HEK293T (cell line): ENCODE measurements at regions not wholly inside any gene's neighbourhood (a gene's known extent, or its start where the extent isn't known, plus 50 kb on each side); places are given as distances from the start of the nearest gene placed in this dataset.

Experiments
- ARNT ChIP-seq: fragments of 450-650 bp; IDR thresholded peaks from 2 replicates; pipeline ENCODE4 v1.6.1; 2017; ENCODE audit warnings: mild to moderate bottlenecking
- BHLHE40 ChIP-seq: fragments of 450-650 bp; IDR thresholded peaks from 2 replicates; pipeline ENCODE4 v1.6.1; 2016; ENCODE audit warnings: mild to moderate bottlenecking, moderate library complexity, borderline replicate concordance
- CTBP1 ChIP-seq: fragments of 450-650 bp; IDR thresholded peaks from 2 replicates; pipeline ENCODE4 v1.6.1; 2016; ENCODE audit warnings: borderline replicate concordance
- ELF4 ChIP-seq: fragments of 450-650 bp; IDR thresholded peaks from 2 replicates; pipeline ENCODE4 v1.6.1; 2017; ENCODE audit warnings: antibody characterized with exemption
- FOXK2 ChIP-seq: fragments of 450-650 bp; IDR thresholded peaks from 2 replicates; pipeline ENCODE4 v1.6.1; 2016; ENCODE audit warnings: mild to moderate bottlenecking
- FOXM1 ChIP-seq: fragments of 450-650 bp; IDR thresholded peaks from 2 replicates; pipeline ENCODE4 v1.6.1; 2017; ENCODE audit warnings: mild to moderate bottlenecking, borderline replicate concordance
- HDGF ChIP-seq: fragments of 450-650 bp; IDR thresholded peaks from 2 replicates; pipeline ENCODE4 v1.6.1; 2017; ENCODE audit warnings: antibody characterized with exemption, borderline replicate concordance
- SP1 ChIP-seq: fragments of 450-650 bp; IDR thresholded peaks from 2 replicates; pipeline ENCODE4 v1.6.1; 2017
- SUZ12 ChIP-seq: fragments of 450-650 bp; IDR thresholded peaks from 2 replicates; pipeline ENCODE4 v1.6.1; 2016; ENCODE audit warnings: mild to moderate bottlenecking
- TARDBP ChIP-seq: fragments of 450-650 bp; IDR thresholded peaks from 2 replicates; pipeline ENCODE4 v1.6.1; 2016
- ZNF384 ChIP-seq: fragments of 450-650 bp; IDR thresholded peaks from 2 replicates; pipeline ENCODE4 v1.6.1; 2016
- TF ChIP-seq, protein P1 (sequence below): fragments of 450-650 bp; IDR thresholded peaks from 2 replicates; pipeline ENCODE4 v1.6.1; 2016

- TF ChIP-seq SP1 (no peak), FOXM1 (no peak), TARDBP (no peak), ZNF384 (no peak), SUZ12 (no peak), HDGF (no peak), BHLHE40 (no peak), FOXK2 (no peak), CTBP1 (no peak), ARNT (no peak), ELF4 (no peak)
- TF ChIP-seq, protein P1, sequence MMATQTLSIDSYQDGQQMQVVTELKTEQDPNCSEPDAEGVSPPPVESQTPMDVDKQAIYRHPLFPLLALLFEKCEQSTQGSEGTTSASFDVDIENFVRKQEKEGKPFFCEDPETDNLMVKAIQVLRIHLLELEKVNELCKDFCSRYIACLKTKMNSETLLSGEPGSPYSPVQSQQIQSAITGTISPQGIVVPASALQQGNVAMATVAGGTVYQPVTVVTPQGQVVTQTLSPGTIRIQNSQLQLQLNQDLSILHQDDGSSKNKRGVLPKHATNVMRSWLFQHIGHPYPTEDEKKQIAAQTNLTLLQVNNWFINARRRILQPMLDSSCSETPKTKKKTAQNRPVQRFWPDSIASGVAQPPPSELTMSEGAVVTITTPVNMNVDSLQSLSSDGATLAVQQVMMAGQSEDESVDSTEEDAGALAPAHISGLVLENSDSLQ, result no peak
Measured at GRCh38 chr5:176178789-176179188, 59.4 kb upstream of the SIMC1 start.
